B cell (primary cell): ENCODE measurements at regions not wholly inside any gene's neighbourhood (a gene's known extent, or its start where the extent isn't known, plus 50 kb on each side); places are given as distances from the start of the nearest gene placed in this dataset.

Source experiments
- EZH2 ChIP-seq: IDR thresholded peaks from 2 replicates; pipeline ENCODE4 v1.6.1; 2012; ENCODE audit warnings: borderline replicate concordance, low read depth, mild to moderate bottlenecking, moderate library complexity, low read length; ENCODE audit not compliant: insufficient read depth, poor library complexity, severe bottlenecking
- TF ChIP-seq, protein P1 (sequence below): fragments of 200-600 bp; IDR thresholded peaks from one replicate; pipeline ENCODE4 v1.8.0; 2022; ENCODE audit warnings: antibody characterized with exemption, mild to moderate bottlenecking

DNA sequence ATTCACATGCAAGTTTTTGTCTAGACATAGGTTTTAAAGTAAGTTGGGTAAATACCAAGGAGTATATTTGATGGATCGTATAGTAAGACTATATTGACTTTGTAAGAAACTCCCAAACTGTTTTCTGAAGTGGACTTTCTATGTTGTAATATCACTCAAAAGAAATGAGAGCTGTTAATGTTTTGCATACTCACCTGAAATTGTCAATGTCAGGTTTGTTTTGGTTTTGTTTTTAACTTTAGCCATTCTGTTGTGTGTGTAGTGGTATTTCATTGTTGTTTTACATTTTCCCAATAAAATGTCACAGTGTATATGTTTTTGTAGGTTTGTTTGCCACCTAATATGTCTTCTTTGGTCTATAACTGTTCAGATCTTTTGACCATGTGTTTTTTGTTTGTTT, 375.7 kb upstream of the CDH9 start:
- TF ChIP-seq, protein P1, sequence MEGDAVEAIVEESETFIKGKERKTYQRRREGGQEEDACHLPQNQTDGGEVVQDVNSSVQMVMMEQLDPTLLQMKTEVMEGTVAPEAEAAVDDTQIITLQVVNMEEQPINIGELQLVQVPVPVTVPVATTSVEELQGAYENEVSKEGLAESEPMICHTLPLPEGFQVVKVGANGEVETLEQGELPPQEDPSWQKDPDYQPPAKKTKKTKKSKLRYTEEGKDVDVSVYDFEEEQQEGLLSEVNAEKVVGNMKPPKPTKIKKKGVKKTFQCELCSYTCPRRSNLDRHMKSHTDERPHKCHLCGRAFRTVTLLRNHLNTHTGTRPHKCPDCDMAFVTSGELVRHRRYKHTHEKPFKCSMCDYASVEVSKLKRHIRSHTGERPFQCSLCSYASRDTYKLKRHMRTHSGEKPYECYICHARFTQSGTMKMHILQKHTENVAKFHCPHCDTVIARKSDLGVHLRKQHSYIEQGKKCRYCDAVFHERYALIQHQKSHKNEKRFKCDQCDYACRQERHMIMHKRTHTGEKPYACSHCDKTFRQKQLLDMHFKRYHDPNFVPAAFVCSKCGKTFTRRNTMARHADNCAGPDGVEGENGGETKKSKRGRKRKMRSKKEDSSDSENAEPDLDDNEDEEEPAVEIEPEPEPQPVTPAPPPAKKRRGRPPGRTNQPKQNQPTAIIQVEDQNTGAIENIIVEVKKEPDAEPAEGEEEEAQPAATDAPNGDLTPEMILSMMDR, result no peak
- TF ChIP-seq EZH2, result no peak
